Skeletal muscle cell (primary cell): ENCODE measurements at regions not wholly inside any gene's neighbourhood (a gene's known extent, or its start where the extent isn't known, plus 50 kb on each side); places are given as distances from the start of the nearest gene placed in this dataset.
"Not testable (repeated sequence)": the region's sequence is repeated elsewhere in the genome, so short reads cannot be mapped to it uniquely, and the experiment has no call there.

Experiments
- DNase-seq: peaks from one replicate; pipeline ENCODE4 v3.0.0-alpha.2; 2010; ENCODE audit warnings: low read depth
- H3K4me3 ChIP-seq: 2 replicates; pipeline ENCODE4 v1.5.1; 2011; ENCODE audit warnings: low read depth, mild to moderate bottlenecking, control low read depth, low read length, moderate library complexity

GRCh38 chr2:22055784-22056620, 932.2 kb downstream of the TDRD15 start:
- no peak for DNase-seq
- no peak overlapping the region for H3K4me3 ChIP-seq

- no peak for DNase-seq
- no peak overlapping the region for H3K4me3 ChIP-seq
Measured at GRCh38 chr2:22056621-22057132, 932.9 kb downstream of the TDRD15 start.

GRCh38 chr2:22062679-22063078, 938.9 kb downstream of the TDRD15 start:
- DNase-seq: no peak
- H3K4me3 ChIP-seq: no peak overlapping the region

- DNase-seq: no peak
- H3K4me3 ChIP-seq: no peak overlapping the region
Measured at GRCh38 chr2:22076454-22076853, 952.7 kb downstream of the TDRD15 start.

GRCh38 chr2:22078701-22079100, 954.9 kb downstream of the TDRD15 start:
- no peak for DNase-seq

GRCh38 chr2:22079583-22079982, 955.8 kb downstream of the TDRD15 start:
- no peak overlapping the region for H3K4me3 ChIP-seq
- DNase-seq: no peak

More at GRCh38 chr2:22078701-22079100, 954.9 kb downstream of the TDRD15 start:
- H3K4me3 ChIP-seq: no peak overlapping the region

- no peak for DNase-seq
- H3K4me3 ChIP-seq: no peak overlapping the region
Measured at GRCh38 chr2:22086726-22087125, 963.0 kb downstream of the TDRD15 start.

GRCh38 chr2:22103617-22104016, 979.8 kb downstream of the TDRD15 start:
- not testable (repeated sequence) for DNase-seq, H3K4me3 ChIP-seq

- DNase-seq: no peak
- no peak overlapping the region for H3K4me3 ChIP-seq
Measured at GRCh38 chr2:22110244-22110651, 986.5 kb downstream of the TDRD15 start.

- no peak for DNase-seq
- H3K4me3 ChIP-seq: no peak overlapping the region
Measured at GRCh38 chr2:22124003-22124402, 1000.2 kb downstream of the TDRD15 start.

GRCh38 chr2:22126106-22126505, 1002.3 kb downstream of the TDRD15 start:
- no peak for DNase-seq
- no peak overlapping the region for H3K4me3 ChIP-seq

- DNase-seq: no peak
- H3K4me3 ChIP-seq: no peak overlapping the region
Measured at GRCh38 chr2:22126978-22127377, 1003.2 kb downstream of the TDRD15 start.

- no peak overlapping the region for H3K4me3 ChIP-seq
- no peak for DNase-seq
Measured at GRCh38 chr2:22134421-22134820, 1010.7 kb downstream of the TDRD15 start.

GRCh38 chr2:22136446-22136845, 1012.7 kb downstream of the TDRD15 start:
- no peak for DNase-seq
- H3K4me3 ChIP-seq: no peak overlapping the region

- no peak overlapping the region for H3K4me3 ChIP-seq
- no peak for DNase-seq
Measured at GRCh38 chr2:22143840-22144239, 1020.1 kb downstream of the TDRD15 start.

- DNase-seq: no peak
- H3K4me3 ChIP-seq: no peak overlapping the region
Measured at GRCh38 chr2:22153931-22154613, 1030.3 kb downstream of the TDRD15 start.

- H3K4me3 ChIP-seq, DNase-seq: not testable (repeated sequence)
Measured at GRCh38 chr2:22156661-22157060, 1032.9 kb downstream of the TDRD15 start.

- H3K4me3 ChIP-seq: no peak overlapping the region
- DNase-seq: no peak
Measured at GRCh38 chr2:22167256-22167655, 1043.5 kb downstream of the TDRD15 start.

GRCh38 chr2:22175003-22175402, 1051.2 kb downstream of the TDRD15 start:
- no peak for DNase-seq
- no peak overlapping the region for H3K4me3 ChIP-seq

GRCh38 chr2:22185251-22185650, 1061.5 kb downstream of the TDRD15 start:
- no peak for DNase-seq
- H3K4me3 ChIP-seq: no peak overlapping the region
